ENCODE measurements at regions not wholly inside any gene's neighbourhood (a gene's known extent, or its start where the extent isn't known, plus 50 kb on each side); places are given as distances from the start of the nearest gene placed in this dataset.
"Not testable (repeated sequence)": the region's sequence is repeated elsewhere in the genome, so short reads cannot be mapped to it uniquely, and the experiment has no call there.

DNA sequence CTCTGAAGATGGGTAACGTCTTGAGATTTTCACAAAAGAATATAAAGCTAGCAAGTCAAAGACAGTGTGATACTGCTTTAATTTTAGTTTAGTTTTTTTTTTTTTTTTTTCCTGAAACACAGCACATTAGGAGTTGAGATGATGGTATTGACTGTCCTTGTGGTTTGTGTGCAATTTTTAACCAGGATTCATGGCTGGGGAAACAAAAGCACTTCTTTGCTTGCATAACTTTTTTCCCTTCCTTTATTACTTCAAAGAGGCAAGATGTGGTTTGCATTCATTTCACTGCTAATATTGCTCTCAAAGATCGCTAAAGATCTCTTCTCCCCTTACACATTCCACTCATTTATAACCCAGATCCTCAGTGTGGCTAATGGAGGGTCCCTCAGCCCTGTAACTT, 157.1 kb upstream of the PZP start:
- DNase-seq: no peak

DNA sequence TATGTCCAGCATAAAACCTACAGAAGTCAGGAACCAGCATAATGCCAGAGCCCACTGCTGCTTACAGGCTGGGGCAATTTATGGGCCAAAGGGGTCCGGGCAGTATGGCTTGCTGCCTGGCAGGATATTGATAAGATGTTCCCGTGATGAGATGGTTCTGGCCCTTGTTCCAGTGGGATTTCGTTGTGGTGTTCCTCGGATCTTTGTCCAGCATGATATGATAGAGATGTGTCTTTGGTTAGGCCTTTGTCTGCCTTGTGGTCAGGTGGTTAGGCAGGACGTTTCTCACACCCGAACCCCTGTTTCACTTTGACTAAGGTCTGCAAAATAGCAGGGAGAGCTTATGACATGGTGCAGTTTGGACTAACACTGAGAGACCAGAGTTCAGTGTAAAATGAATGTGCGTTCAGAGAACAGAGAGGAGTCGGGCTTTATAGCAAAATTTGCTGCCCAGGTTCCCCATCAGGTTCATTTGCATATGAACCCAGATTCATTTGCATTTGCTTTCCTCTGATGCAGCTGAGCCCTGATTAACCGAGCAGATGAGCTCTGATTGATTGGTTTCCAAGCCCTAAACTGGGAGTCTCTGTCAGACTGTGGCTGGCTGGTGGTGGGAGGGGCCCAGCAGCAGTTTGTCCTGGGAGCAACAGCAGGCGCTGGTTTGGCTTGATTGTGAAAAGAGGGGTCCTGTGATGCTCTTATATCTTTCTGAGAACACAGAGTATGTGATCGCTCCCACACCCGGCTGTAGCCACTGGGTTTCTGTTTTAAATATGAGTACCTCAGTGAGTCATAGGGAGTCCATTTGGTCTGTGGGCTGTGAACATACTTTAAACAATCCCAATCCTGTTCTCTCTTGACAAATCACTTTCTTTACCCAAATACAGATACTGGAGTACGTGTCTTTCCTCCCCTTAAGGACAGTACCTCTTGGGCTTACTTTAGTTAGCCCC, 156.3 kb upstream of the PZP start:
- peak; percentile 27 to 69 for DNase-seq

DNA sequence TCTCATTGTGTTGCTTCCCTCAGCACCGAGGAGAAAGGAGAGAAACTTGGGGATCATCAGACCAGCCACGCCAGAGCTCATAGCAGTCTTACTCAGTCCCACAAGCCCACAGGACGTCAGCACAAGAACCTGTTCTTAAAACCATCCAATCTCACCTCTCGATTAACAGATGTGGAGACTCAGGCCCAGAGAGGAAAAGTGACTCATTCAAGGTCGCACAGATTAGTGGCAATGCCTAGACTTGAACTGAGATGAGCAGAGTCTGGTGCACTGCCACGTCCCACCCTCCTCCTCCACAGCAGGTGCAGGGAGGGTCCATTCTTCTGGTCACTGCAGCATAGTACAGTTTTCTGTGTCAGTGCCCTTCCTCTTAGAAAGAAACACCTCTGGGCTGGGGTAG, 154.9 kb upstream of the PZP start:
- DNase-seq: no peak

DNA sequence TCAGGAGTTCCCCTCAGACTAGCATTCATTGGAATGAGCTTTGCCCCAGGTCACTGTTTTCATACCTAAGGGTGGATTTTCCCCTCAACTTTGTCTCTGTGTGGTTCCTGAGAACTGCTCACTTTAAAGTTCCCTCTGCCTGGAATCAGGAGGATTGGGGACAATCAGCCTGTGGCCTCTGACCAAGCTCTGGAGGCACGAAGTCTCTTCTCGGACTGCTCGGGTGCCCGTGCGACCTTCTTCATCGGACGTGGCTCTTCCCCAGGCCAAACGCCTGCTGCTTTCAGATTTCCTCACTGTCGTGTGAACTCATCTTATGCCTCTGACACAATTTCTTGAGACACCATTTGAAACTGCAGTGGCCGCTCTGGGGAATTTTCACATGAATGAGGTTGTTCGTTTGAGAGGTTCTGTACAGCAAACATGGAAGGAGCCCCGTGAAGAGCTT, 153.7 kb upstream of the PZP start:
- no peak for DNase-seq

DNA sequence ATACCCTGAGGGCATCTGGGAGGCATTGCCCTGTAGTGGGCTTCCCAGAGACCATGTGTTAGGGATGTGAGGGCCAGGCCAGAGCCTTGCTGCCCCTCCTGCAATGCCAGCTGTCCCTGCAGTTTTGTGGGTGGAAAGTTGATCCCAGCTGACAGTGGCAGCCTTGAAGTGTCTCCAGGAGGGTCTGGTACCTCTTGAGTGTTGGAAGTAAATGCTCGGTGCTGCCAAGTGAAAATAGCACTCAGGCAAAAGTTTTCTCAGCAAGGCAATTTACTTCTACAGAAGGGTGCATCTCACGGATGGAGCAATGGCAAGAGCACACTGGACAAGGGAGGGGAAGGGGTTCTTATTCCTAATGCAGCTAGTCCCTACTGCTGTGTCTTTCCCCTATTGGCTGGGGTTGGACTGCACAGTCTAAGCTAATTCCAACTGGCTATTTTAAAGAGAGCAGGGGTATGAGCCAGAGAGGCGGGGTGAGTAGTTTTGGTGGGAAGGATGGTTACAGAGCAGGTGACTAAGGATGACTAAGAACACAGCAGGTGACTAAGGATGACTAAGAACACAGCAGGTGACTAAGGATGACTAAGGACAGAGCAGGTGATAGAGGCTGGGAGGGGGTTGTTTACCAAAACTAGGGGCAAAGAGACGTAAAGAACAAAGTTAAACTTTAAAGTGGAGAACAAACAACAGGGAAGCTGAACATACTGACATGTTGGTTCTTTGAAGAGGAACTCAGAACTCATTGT, 146.0 kb upstream of the PZP start:
- not testable (repeated sequence) for DNase-seq

DNA sequence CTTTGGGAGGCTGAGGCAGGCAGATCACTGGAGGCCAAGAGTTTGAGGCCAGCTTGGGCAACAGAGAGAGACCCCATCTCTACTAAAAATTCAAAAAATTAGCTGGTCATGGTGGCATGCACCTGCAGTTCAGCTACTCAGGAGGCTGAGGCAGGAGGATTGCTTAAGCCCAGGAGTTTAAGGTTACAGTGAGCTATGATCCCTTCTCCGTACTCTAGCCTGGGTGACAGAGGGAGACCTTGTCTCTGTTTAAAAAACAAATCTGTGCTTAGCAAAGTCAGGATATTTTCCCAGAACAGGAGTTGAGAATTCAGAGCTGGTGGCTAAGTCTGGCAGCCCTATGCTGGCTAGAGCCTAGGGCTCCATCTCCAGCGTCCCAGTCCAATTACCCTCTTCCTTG, 142.9 kb upstream of the PZP start:
- no peak for DNase-seq

DNA sequence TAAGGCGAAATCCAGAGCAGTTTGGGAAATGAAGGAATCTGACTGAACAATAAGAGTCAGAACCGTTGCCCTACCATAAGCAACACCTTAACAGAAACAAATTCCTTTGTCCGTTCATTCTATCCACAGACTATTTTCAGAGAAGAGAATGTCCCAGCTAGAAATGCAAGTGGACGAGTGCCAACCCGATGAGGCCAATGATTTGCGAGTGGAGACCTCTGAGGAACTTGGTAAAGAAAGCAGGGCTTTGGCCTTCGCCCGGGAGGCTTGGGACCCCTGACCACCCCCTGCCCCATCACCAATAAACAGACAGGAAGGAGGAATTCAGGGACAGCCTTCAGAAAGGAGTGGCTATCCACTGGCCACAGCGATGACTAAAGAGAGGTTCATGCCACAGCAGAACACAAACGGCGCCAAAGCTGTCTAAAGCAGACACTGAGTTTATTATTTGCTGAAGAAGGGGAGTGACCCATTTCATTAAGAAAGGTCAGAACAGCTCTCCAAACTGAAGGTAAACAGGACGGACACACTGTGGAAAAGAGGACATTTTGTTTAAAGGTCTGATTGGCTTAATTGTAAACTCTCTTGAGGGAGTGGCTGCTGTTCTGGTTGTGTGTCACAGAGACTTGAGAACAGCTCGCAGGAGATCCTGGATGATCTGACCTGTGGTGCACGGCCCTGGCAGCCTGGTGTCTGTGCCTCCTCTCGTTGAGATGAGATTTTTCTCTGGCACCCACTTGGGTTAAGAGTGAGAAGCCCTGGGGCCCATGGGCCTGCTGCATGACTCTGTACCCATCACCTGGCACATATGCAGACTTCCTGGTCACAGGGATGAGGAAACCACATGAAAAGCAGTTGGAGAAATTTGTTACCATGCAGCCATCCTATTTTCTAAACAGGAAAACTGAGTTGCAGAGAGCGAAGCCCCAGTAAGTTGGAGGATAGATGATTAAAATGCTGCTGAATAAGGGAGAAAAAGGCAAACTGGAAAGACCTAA, 142.0 kb upstream of the PZP start:
- DNase-seq: no peak

DNA sequence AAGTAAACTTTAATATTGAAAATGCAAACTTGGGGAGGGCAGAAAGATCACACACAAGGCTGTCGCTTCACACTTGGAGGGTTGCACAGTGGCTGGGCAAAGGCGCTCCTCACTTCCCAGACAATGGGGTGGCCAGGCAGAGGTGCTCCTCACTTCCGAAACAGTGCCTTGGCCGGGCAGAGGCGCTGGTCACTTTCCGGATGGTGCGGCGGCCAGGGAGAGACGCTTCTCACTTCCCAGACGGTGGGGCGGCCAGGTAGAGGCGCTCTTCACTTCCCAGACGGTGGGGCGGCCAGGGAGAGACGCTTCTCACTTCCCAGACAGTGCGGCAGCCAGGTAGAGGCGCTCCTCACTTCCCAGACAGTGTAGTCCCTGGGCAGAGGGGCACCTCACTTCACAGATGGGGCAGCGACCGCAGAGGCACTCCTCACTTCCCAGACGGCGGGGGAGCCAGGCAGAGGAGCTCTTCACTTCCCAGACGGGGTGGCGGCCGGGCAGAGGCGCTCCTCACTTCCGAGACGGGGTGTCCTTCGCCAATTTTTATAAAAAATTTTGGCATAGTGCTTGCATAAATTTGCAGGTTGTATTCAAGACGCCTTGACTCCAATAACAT, 140.8 kb upstream of the PZP start:
- no peak for DNase-seq

DNA sequence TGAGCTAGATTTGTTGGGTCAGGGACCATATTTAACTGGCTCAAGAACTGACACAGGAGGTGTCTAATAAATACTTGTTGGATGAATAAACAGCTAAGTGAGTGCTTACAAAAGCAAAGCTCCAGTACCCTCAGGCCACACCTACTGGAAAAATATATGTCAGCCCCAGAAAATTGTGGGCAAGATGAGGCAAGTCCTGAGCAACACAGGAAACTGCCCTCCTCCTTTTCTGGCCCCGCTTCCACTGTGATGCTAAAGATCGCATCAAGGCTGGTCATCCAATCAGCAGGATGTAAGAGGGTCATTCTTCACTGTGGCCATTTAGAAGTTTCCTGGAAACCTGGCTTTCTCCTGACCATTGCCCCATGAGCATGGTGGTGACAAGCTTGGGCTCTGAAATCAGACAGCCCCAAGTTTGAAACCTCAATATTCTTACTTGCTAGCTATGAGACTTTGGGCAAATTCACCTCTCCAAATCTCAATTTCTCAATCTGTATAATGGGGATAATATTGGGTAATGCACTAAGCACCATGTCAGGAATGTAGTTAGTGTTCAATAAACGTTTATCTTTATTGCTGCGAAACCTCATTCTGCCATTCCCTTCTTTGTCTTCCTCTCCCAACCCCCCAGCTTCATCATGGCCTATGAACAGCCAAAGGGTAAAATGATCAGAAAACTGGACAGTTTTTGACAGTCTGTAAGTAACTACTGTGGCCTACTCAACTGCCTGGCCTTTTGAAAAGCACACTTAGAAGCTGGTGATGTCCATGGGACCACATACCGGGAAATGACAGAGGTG, 139.3 kb upstream of the PZP start:
- DNase-seq: peak; percentile 25 to 29

DNA sequence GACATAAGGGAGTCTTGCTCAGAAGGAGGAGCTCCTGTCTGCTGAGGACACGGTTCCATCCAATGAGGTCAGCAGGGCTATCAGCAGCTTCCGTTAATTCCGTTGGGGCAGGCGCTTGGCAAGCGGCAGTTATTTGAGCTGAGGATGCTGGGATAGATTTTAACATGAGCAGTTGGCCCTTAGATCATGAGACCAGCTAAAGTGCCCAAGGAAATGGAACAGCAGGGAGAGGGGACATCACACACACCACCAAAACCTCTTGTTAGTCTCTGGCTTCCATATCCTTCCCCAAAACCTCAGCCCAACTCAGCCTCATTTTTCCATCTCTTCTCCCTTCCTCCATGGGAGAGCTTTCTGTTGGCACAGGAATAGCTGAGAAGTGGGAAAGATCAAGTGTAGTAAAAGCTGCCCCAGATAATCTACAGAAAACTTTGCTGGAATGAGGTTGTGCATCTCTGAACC, 138.7 kb upstream of the PZP start:
- DNase-seq: no peak

DNA sequence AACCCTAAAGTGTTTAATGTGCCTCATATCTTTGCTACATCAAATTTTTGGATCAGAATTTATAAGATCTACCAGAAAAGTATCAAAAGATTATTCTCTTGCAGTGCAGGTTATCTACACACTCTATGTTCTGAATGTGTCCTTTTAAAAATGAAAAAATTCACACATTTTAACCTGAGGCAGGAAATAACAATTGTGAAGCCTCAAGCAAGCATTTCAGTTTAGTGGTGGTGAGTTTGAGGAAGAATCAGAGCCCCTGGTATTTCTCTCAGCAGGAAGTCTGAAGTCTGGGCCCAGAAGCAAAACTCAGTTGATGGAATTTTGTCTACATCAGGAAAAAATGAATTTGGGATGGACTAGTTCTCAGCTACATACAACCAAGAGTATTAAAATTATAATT, 137.0 kb upstream of the PZP start:
- DNase-seq: no peak

DNA sequence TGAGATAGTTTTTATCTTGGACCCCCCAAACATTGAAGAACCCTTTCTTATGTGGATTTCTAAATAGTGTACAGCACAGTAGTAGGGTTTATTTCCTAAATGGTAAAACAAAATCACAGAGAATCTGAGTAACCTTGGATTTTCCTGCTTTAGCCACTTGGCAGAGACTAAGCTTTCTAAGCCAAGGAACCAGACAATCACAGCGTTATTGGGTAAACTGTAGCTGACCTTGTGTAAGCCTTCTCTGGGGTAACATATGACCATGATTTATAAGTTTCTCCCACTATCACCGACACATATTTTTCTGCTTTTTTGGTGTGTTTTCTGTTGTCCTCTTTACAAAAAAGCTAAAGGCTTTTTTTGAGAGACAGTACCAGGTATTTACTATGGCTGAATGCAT, 136.3 kb upstream of the PZP start:
- peak; percentile 78 to 82 for DNase-seq

DNA sequence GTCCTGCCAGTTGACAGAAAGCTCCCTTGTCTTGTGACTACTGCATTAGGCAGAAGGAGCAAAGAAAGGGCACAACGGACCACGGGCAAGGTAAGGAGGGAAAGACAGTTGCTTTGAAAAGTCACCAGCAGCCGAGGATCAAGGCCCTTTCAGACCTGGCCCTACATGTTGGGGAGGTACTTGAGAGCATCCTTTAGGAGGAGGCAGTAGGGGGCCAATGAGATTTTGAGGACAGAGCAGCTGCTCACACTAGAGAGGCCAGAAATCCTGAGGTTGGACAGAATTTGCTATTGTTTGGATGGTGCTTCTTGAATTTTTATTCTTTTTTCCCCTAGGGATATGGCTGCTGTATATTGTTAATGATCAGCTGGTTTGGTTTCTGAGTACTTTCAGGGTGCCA, 135.5 kb upstream of the PZP start:
- no peak for DNase-seq

DNA sequence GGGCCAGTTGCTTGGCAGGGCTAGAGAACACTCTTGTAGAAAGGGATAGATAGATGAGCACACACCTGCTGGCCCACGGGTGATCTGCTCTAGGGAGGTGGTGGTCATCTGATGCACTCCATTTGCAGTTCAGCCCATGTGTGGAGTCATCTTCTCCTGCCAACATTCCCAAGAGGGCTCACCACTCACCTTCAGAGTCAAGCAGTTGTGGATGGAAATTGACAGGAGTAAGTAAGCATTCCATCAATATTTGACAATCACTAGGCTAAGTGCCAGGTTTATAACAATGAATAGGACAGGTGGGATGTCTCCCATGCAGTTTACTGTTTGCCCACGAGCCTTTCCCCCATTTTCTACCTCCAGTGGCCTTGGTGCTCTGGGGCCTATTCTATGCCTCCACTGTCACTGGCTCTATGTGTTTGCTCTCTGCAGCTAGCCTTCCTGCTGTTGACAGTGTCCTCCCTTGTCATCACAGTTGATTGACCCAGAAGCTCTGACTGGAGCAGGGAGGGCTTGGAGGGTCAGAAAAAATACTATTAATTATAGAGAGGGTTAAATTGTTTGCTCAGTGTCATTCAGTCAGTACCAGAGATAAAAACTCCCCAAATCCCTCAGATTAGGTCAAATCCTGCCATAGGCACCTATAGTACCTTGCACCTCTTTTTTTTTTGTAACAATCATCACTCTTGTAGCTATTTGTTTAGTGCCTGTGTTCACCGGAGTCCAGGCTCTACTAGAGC, 134.6 kb upstream of the PZP start:
- DNase-seq: no peak

DNA sequence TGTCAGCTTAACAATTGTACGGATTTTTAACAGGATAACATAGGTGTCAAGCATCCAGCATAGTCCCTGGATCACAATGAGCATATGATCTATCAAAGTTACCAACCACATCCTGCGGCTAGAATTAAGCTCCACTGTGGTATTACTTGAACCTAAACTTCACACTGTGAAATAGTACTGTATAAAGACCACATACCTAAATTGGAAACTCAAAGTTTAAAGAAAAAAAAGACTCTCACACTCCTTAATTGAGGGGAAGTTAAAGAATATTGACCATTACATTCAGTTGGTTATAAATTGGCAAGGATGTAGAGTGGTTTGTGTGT, 133.0 kb upstream of the PZP start:
- DNase-seq: no peak

DNA sequence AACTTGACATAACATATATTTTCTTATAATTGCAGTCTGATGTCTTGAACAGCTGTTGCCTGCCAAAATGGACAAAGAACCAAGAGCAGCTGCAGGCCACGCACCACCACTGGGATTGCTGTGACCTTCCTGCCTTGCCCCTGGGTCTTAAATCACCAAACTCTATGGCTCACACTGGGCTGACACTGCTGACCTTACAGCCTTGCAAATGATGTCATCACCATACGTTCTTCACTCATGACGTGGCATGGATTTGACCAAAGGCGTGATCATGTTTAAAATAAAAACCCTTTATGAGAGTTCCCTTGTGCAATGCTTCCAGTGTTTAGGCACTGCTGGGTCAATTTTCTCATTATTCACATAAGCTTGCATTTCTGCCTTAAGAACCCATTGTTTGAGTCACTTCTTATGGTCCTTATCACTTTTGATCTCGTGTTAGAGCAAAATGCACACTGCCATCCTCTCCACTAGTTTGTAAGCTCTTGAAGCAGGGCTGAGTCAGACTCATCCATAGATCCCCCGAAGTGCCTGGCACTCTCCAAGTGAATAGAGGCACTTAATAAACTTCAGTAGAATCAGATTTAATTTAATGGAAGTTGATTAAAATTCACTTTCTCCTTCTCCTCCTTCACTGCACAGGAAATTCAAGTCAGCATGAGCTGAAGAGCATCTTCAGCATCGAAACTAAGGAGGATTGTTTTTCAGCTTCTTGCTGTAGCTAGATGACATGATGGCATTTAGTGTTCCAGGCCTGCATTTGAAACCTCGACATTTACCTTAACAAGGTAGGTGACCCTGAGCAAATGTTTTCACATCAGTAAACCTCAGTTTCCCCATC, 132.4 kb upstream of the PZP start:
- no peak for DNase-seq

DNA sequence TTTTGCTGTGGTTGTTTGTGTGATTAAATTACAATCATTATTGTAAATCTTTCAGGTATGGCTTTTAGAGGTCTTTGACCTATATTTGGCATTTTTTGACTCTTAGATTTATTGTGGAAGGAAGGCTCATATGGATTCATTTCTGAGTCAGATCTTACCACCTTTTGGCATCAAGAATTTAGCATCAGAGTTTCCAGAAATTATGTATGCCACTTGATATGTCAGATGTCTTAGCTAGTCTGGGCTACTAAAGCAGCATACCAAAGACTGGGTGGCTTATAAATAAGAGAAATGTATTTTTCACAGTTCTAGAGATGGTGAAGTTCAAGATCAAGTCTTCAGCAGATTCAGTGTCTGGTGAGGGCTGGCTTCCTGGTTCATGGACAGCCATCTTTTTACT, 129.5 kb upstream of the PZP start:
- no peak for DNase-seq

DNA sequence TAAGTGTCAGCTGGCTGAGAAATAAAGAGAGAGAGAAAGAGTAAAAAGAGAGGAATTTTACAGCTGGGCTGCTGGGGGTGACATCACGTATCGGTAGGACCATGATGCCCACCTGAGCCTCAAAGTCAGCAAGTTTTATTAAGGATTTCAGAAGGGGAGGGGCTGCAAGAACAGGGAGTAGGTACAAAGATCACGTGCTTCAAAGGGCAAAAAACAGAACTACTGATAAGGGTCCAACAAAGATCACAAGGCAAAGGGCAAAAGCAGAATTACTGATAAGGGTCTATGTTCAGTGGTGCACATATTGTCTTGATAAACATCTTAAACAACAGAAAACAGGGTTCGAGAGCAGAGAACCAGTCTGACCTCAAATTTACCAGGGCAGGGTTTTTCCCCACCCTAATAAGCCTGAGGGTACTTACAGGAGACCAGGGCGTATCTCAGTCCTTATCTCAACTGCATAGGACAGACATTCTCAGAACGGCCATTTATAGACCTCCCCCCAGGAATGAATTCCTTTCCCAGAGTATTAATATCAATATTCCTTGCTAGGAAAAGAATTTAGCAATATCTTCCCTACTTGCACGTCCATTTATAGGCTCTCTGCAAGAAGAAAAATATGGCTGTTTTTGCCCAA, 128.3 kb upstream of the PZP start:
- not testable (repeated sequence) for DNase-seq

DNA sequence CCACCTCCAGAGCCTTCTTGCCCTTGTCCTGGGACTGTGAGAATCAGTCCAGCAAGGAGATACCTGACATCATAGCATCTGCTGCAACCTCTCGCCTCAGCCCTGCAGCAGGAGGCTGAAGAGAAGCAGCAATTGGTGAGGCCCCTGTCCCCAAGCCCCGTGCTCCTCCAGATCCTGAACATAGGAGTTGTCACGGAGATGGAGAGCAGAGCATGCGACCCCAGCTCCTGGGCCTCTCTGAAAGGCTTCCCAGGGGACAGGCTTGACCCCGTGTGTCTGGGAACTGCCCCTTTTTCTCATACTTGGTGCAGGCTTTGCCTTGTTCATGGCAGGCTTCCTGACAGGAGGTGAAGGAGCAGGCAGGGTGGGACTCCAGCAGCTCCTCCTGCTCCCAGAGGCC, 127.7 kb upstream of the PZP start:
- DNase-seq: no peak

Measured in inflammatory macrophage treated with lipopolysaccharide for 1 hour (primary cell).